AG04450 (cell line): ENCODE measurements at regions not wholly inside any gene's neighbourhood (a gene's known extent, or its start where the extent isn't known, plus 50 kb on each side); places are given as distances from the start of the nearest gene placed in this dataset.

Source experiments
- CTCF ChIA-PET: fragments of 300-600, 350-600 bp; formaldehyde crosslinking; extraction: SDS; loops from one replicate; lab custom pipeline; 2022; ENCODE audit warnings: antibody characterized with exemption, inconsistent platforms; lab: Charles Lee
- POLR2A ChIA-PET: fragments of 350-600 bp; formaldehyde crosslinking; extraction: SDS; loops from one replicate; lab custom pipeline; 2021; ENCODE audit warnings: antibody characterized with exemption, inconsistent platforms; lab: Yijun Ruan, JAX
- DNase-seq: peaks from one replicate; pipeline ENCODE4 v3.0.0-alpha.2; 2011; ENCODE audit warnings: low read depth, low spot score
- H3K27ac ChIP-seq: one replicate; pipeline ENCODE4 v1.5.1; 2012; ENCODE audit warnings: low read depth, low read length, control low read depth
- H3K27me3 ChIP-seq: one replicate; pipeline ENCODE4 v1.6.0; 2012; ENCODE audit warnings: low read length; ENCODE audit not compliant: control insufficient read depth, insufficient read depth
- H3K4me3 ChIP-seq: 2 replicates; pipeline ENCODE4 v1.5.1; 2011; ENCODE audit warnings: mild to moderate bottlenecking, low read depth, low read length, control low read depth
- H3K9me3 ChIP-seq: 2 replicates; pipeline ENCODE4 v1.5.1; 2012; ENCODE audit warnings: low read length; ENCODE audit not compliant: control insufficient read depth, insufficient read depth
- CTCF ChIP-seq: IDR thresholded peaks from 2 replicates; pipeline ENCODE4 v1.5.1; 2011; ENCODE audit warnings: low read depth, low read length, control low read depth, inconsistent platforms

- DNase-seq = peak; percentile 32
- ChIA-PET POLR2A (interaction anchor here (0.7 kb wide), 1 partner anchor 32 kb away, joined by 4 read pairs; no protein-coding TSS in a partner anchor), CTCF (interaction anchor here (0.5 to 1.4 kb wide), 2 partner anchors 18 to 1002 kb away, joined by 3 read pairs; no protein-coding TSS in a partner anchor)
- peak overlapping the region; percentile 65 for H3K27ac ChIP-seq
- no peak for TF ChIP-seq CTCF
- no peaks in the 10 kb centered on the region for H3K9me3 ChIP-seq
- no peak overlapping the region for H3K4me3 ChIP-seq
- H3K27me3 ChIP-seq = no peaks in the 10 kb centered on the region
Observed at GRCh38 chr6:141451511-141452353, 681.0 kb upstream of the GJE1 start.

GRCh38 chr6:141451181-141451510 lies 681.6 kb upstream of the GJE1 start:
- Histone ChIP-seq H3K27me3 (no peaks in the 10 kb centered on the region), H3K27ac (peak overlapping the region; percentile 65), H3K9me3 (no peaks in the 10 kb centered on the region), H3K4me3 (no peak overlapping the region)
- POLR2A ChIA-PET = no interaction called here
- DNase-seq = no peak
- CTCF ChIA-PET = no interaction called here
- TF ChIP-seq CTCF = no peak

- H3K27ac ChIP-seq = no peak overlapping the region
- ChIA-PET CTCF (no interaction called here), POLR2A (no interaction called here)
- H3K9me3 ChIP-seq = no peaks in the 10 kb centered on the region
- TF ChIP-seq CTCF = no peak
- no peak overlapping the region for H3K4me3 ChIP-seq
- no peak for DNase-seq
- no peaks in the 10 kb centered on the region for H3K27me3 ChIP-seq
Observed at GRCh38 chr6:141445928-141446628, 686.6 kb upstream of the GJE1 start.

- Histone ChIP-seq H3K27ac (no peak overlapping the region), H3K9me3 (no peaks in the 10 kb centered on the region), H3K27me3 (no peaks in the 10 kb centered on the region), H3K4me3 (no peak overlapping the region)
- CTCF ChIA-PET = no interaction called here
- no peak for DNase-seq
- TF ChIP-seq CTCF = no peak
- POLR2A ChIA-PET = no interaction called here
Observed at GRCh38 chr6:141443668-141444289, 688.9 kb upstream of the GJE1 start.
